ENCODE measurements at regions not wholly inside any gene's neighbourhood (a gene's known extent, or its start where the extent isn't known, plus 50 kb on each side); places are given as distances from the start of the nearest gene placed in this dataset.

- no peak for DNase-seq
- TF ChIP-seq GATA1 (IDR thresholded peaks at IDR 0.05; ENCODE audit: low read depth, low read length) (no peak), POLR2A (IDR thresholded peaks at IDR 0.05; ENCODE audit: low read length) (no peak)
Observed at GRCh38 chr11:103851166-103851651, 185.2 kb upstream of the DDI1 start.
